Suppressor macrophage treated with lipopolysaccharide for 4 hours (primary cell): ENCODE measurements at regions not wholly inside any gene's neighbourhood (a gene's known extent, or its start where the extent isn't known, plus 50 kb on each side); places are given as distances from the start of the nearest gene placed in this dataset.
"Not testable (repeated sequence)": the region's sequence is repeated elsewhere in the genome, so short reads cannot be mapped to it uniquely, and the experiment has no call there.

ENCODE experiments used
- DNase-seq: peaks from one replicate; pipeline ENCODE4 v3.0.0-alpha.2; 2020

DNA sequence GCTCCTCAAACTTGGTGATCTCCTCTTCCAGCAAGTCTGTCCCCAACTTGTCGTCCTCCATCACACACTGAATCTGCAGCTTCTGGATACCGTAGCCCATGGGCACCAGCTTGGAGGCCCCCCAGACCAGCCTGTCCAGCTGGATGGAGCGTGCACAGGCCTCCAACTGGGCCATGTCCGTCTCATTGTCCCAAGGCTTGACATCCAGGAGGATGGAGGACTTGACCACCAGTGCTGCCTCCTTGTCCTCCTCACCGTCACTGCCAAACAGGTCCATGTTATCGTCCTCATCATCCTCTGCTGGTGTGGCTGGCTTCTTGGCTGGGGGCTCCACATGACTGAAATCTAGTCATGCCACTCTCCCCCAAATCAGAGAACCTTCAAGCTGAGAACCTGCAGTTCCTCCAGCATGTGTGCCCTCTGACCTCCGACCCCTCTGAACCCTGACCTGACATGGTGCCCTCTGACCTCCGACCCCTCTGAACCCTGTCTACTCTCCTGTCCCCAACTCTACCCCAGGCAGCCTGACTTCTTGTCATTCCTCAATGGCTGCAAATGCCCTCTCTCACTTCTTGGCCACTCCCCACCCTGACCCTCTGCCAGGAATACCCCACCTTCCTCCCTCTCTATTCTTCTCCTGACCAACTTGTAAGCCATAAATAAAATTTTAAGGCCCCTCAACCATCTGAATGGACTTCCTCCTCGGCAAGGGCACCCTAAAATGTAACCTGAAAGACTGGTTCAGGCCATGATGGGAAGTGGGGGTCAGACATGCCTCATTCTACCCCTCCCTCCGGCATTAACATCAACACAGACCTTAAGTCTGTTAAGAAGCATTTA is 275.7 kb upstream of the C1orf174 start:
- no peak for DNase-seq

DNA sequence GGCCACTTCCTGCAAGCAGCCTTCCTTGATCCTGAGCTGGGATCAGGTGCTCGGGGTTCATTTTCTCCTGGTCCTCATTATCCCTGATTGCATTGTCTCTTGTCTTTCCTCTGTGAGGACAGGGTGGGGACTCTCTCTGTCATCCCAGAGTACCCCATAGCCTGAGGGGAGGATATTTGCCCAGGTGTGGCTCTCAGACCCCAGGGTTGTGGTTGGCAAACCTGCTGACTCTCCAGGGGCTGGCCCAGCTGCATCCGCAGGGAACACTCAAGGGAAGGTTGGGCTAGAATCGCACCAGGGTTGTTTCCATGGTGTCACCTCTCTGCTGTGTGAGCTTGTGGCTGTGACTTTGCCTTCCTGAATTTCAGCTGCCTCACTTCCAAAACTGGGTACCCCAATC is 276.8 kb upstream of the C1orf174 start:
- DNase-seq, result no peak

DNA sequence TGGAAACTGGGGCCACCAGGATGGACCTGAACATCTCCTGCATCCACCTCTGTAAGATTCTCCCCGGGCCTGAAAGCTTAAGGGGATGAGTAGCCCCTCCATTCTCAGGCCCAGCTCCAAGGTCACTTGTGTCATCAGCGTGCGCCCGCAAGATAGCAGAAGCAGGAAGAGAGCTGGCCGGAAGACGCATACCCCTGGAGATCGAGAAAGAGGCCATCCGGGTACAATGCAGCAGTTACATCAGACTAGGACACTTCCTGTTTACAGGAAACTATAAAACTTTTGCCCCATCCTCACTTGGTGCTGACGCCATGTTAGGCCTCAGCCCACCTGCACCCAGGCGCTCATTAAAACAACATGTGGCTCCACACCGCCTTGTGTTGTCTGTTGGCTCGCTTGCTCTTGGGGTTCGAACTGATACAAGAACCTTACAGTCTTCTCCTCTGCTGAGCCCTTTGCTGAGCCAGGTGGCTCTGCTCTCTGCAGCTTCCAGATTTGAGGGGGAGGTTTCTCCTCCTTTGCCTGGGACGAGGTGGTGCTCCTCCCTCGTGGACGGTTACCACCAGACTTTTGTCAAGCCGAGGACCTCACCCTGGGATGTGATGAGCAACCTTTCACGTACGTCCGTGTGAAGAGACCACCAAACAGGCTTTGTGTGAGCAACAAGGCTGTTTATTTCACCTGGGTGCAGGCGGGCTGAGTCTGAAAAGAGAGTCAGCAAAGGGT is 277.5 kb upstream of the C1orf174 start:
- DNase-seq, result no peak

DNA sequence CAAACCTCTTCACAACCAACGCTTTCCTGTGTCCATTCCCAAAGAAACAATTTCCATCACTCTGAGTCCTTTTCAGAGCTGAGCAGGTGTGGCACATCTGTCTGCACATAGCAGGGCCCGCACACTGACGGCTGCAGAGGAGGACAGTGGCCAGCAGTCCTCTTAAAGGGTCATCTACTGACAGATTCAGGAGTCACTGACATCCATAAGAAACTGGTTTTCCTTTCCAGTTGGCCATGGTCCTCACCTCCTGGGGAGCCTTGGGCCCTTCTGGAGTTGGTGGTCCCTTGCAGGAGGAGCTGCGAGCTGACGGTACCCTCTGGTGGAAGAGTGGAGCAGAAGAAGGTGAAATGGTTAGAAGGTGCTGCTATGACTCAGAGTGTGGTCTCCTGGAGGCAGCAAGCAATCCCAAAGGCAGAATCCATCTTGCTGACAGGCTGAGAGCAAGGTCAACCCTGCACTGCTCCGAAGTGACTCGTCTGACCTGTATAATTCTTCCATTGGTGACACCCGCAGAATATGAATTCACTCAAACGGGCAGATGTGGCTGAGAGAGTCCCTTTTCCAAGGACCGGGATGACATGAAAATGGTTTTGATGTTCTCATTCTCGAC is 278.5 kb upstream of the C1orf174 start:
- DNase-seq, result no peak

DNA sequence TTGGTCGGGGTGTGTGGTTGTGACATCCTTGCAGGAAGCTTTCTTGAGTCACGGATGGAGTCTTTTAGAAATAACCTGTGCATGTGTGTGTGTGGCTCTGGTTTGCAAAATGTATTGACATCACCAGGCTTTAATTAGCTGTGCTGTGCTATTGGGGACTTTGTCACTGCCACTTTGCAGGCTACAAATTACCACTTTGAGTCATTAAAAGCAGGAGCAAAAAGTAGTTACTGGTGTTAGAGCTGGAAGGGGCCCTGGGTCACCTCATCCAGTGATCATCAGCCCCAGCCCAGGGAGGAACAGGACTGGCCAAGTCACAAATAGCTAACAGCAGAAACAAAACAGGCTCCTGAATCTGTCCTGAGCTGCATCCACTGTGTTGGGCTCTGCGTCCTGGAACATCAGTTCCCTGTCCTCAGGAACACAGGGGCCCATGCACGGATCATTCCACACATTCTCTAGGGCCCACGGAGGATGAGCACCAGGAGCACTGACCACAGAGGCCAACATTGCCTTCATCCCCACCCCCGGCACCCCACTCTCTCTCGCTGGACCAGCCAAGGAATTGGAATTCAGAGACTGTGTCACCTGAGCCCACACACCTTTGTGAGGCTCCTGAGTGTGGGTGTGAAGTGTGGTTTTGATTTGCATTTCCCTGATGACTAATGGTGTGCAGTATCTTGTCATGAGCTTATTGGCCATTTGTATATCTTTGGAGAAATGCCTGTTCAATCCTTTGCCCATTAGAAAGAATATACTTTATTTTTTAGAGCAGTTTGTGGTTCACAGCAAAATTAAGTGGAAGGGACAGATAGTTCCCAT is 280.1 kb upstream of the C1orf174 start:
- no peak for DNase-seq

DNA sequence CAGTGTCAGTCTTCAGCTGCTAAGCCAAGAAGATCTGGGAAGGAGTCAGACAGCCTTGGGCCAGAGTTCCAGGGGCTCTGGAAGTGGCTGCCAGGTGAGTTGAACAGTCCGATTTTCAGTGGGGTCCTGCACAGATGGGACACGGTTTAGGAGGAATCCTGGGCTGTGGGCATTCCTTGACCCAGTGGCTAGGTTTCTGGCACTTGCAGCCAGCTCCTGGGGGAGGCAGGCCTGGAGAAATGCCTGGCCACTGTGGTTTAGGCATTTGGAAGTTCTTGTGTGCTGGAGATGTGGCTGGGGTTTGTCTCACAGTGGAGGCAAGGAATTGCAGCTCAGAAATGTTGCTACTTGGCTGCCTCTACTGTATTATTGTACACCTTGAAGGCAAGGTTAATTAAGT is 286.4 kb upstream of the C1orf174 start:
- not testable (repeated sequence) for DNase-seq

DNA sequence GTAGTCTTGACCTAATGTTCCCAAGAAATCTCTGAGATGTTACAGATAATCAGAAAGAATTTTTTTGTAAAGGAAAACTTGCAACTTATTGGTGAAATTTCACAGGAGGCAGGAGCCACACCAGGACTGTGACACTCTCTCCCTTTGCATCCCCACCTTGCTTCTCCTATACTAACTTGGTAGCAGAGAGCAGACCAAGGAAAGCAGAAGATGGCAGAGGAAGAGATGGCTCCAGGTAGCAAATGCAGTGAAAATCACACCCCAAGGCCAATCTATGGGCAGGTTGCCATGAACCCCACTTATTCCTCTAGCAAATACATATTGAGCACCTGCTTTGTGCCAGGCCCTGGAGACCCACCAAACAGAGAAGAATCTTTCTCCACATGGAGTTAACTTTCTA is 303.4 kb upstream of the C1orf174 start:
- DNase-seq, result no peak

DNA sequence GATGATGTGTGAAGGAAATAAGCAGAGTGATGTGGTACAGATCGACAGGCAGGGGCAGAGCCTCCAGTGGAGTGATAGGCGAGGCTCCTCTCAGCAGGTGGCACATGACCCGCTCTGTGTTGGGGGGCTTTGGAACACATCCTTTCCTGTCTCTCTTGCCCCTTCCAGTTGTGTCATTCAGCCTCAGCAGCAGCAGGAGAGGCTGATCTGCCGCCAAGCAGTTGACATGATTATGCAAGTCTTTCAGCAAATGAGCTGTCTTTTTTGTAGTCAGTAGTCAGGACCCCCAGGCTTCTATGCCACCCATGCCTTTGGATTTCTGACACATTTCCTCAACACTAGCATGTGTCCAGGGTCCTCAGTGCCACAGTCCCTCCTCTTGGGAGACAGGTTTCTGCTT is 307.1 kb upstream of the C1orf174 start:
- DNase-seq, result no peak

DNA sequence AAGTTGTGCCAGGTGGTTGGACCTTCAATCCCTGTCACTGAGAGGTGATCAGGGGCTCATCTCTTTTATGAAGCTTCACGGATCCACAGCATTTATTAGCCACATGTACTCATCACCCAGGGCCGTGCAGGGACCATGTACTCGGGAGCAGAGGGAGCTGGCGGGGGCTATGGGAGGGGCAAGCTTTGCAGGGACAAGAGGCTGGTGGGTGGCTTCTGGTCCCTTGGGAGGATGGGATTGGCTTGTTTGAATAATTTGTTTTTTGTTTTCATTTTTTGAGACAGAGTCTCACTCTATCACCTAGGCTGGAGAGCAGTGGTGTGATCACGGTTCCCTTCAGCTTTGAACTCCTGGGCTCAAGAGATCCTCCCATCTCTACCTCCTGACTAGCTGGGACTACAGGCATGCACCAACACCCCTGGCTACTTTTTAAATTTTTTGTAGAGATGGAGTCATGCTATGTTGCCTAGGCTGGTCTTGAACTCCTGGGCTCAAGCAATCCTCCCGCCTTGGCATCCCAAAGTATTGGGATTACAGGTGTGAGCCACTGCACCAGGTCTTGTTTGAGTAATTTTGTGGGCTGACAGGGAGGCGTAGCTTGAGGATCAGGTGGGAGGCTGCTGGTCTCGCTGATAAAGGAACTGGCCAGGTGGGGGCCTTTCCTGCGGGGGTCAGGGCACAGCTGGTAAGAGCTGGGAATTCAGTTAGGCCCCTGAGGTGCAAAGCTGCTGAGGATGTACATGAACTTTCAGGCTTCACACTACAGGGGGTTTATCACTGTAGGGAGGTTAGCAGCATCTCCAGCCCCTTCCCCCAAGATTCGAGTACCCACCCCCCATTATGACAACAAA is 308.0 kb upstream of the C1orf174 start:
- DNase-seq, result no peak

DNA sequence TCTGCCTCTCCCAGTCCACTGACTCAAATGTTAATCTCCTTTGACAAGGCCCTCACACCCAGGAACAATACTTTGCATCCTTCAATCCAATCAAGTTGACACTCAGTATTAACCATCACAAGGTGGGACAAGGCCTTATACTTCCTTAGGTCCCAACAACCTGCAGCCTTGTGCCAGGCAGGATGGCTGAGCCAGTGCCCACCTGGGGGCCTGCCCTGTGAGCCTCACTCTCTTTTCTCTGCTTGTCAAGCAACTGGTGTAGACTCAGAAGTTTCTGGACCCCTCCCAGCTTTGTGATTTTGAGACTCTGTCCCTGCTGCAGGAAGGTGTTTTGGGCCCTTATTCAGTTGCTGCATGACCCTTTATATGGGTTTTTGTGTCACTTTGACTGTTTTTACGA is 310.0 kb upstream of the C1orf174 start:
- DNase-seq, result no peak

DNA sequence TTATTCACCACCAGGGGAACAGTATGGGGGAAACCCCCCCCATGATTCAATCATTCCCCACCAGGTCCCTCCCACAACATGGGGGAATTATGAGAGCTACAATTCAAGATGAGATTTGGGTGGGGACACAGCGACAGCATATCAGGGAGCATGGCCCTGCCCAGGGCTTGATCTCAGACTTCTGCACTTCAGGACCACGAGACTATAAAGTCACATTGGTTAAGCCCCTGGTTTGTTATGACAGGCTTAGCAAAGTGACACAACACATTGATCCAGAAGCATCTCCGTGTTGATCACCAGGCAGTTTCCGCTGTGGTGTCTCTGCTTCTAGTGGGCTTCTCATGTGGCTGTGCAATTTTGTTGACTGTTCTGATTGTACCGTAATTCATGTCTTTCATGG is 312.7 kb upstream of the C1orf174 start:
- DNase-seq, result no peak

DNA sequence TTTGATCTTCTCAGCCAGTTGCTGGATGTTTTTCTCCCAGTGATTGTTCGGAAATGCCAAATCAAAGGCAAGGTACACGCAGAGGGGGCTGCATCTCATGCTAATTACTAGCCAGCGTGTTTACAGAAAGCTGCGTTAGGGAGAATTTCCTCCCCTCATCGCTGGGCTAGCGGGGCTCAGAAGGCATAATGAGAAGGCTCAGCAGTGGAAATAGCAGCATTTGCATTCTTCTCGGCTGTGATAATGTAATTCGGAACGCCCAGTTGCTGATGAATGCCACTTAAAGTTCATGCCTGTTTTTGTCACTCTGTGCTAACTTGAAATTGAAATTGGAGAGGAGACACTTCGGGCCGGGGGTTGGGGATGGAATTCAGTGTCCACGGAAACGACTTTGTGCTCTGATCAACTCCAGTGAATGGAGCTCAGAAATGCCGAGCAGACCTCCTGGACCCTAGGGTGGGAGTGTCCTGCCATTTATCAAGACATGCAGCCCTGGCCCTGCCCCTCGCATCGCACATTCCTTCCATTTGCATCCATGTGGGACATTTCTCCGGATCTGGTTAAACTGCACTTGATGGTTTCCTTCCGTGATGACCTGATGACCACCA is 313.4 kb upstream of the C1orf174 start:
- DNase-seq, result no peak

DNA sequence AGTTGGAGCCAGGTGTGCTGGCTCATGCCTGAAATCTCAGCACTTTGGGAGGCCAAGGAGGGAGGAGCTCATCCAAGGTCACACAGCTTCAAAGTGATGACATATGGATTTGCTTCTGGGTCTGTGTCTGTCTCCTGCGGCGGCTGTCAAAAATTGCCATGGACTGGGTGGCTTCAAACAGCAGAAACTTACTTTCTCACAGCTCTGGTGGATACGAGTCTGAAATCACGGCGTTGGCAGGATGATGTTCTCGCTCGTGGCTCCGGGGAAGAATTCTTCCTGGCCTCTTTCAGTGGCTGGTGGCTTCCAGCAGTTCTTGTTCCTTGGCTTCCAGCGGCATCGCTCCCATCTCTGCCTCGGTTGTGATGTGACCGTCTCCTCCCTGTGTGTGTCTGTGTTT is 314.8 kb upstream of the C1orf174 start:
- DNase-seq, result no peak

DNA sequence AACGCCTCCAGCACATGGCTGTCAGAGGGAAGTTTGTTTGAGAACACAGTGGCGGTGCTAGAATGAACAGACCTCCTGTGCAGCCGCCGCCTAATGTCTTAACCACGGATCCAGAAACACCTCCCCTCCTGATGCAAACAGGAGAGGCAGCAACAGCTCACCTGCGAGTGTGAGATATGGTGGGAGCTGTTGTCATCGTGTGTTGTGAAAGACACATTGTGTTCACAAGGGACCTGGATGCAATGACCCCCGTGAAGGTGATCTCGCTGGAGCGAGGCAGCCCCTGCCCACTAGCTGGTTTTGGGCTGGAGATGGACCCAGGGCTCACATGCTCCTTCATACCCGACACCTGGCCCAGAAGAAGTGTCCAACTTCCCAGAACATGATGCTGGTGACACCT is 315.3 kb upstream of the C1orf174 start:
- DNase-seq, result no peak

DNA sequence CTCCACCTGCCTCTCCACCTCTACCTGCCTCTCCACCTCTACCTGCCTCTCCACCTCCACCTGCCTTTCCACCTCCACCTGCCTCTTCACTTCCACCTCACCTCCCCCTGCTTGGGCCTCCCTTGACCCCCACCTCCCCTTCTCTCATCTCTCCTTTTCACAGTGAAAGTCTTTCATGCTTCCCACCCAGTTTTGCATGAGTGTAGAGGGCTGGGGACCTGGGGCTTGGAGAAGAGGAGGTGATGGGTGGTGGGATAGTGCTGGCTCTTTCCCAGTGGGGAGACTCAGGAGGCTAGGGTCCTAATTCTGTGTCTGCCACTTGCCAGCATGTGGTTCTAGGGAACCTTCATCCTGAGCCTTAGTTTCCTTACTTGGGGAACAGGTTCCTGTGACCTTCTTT is 316.2 kb upstream of the C1orf174 start:
- no peak for DNase-seq

DNA sequence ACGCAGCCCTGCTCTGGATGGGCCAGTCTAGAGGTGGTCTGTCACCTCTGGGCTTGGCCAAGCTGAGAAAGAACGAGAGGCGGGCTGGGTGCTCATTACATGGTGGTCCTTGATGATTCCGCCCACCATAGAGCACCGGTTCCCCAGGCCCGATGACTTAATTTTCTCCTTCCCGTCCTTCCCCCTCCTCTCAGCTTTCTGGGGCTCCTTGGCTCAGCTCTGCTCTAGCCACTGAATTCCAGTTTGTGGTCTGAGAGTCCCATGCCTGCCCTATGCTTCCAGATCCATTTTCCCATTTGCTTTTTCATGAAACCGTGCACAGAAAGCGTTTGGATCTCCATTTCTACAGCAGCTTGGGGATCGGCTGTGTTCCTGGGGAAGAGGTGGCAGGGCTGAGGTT is 318.5 kb upstream of the C1orf174 start:
- no peak for DNase-seq

DNA sequence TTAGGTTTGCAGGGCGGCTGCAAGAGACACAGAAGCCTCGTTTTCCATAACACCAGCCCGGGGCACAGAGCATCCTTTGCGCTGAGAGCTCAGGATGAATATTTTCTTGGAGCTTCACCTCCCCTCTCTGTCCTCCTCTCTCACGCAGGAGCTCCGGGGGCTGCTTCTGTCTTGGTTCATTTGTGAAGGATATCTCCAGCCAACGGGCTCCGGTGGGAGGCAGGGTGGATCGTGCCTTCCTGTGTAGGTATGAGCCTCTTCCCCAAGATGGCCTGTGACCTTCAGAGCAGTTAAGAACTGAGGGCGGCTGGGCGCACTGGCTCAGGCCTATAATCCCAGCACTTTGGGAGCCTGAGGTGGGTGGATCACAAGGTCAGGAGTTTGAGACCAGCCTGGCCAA is 319.0 kb upstream of the C1orf174 start:
- DNase-seq, result no peak

DNA sequence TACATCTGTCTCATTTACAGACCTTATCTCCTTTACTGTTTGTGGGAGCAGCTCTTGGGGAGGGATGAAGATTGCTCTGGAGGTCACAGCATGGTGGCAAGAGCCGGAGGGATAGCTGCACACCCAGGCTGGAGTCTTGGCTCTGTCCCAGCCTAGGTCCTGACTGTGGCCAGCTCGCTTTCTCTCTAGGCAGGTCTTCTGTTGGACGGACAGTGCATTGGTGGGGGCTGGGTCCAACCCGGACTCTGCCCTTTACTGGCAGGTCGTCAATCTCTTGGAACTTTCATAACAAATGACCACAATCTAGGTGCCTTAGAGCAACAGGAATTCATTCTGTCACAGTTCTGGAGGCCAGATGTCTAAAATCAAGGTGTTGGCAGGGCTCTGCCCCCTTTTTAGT is 319.8 kb upstream of the C1orf174 start:
- no peak for DNase-seq

DNA sequence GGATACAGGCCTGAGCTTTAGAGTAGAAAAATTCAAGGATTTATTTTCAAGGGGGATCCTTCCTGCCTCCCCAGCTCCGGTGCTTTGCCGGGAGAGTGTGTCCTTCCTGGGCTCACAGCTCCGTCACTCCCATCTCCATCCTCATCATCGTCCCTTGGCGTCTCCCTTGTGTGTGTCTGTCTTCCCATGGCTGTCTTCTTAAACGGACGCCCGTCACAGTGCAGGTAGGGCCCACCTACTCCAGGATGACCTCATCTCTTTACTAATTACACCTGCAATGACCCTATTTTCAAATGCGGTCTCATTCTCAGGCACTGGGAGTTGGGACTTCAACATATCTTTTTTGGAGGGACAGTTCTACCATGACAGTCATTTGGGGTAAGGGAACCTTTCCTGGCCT is 320.3 kb upstream of the C1orf174 start:
- DNase-seq, result no peak

DNA sequence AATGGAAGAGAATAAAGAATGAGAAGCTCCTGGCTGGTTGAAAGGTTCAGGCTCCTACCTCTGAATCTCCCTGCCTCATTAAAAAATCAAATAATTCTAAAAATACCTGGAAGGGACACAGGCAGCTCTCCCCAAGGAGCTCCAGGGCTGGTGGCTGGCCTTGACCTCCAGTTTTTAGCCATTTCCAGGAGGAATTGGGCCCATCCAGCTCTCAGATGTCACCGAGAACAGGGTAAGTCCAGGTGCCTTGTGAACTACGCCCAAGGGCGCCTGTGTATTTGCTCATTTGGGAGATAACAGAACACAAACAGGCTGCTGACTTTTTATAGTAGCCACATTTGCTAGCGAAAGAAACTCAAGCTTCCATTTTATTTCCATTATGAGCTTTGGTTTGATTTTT is 321.0 kb upstream of the C1orf174 start:
- DNase-seq, result no peak

DNA sequence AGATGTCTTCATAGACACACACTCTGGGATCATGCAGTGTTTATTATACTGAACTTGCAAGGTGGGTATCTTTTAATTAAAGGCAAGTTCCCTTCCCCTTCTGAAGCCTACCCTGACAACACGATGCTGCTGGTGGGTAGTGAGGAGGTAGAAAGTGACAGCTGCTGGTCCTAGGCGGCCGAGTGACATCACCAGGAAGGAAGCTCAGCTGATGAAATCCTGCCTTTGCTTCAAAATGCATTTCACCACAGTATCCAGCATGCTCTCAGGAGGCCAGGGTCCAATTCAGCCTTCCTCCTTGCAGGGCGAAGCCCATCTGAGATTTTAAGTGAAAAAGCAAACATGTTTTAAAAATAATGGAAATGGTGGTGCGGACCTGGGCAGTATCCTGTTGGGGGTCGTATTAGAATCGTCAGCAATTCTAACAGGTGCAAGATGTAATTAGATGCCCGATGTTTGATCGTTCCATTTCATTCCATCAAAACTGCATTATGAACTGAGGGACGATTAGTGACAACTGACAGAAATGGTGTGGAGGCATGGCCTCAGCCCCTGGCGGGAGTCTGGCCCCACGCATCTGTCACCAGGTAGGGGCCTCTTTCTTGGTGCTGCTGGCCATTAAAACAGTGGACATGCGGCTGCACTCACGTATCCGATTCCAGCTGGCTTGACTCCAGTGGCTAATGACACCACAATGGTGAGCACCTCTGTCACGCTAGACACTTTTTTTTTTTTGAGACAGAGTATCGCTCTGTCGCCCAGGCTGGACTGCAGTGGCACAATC is 324.8 kb upstream of the C1orf174 start:
- no peak for DNase-seq
